ENCODE measurements at regions not wholly inside any gene's neighbourhood (a gene's known extent, or its start where the extent isn't known, plus 50 kb on each side); places are given as distances from the start of the nearest gene placed in this dataset.

- Histone ChIP-seq H4K20me1 (ENCODE audit: control insufficient read depth, insufficient read depth, low read depth, low read length) (no peaks in the 10 kb centered on the region), H3K9me2 (replicated peaks; ENCODE audit: control insufficient read depth, low read length) (no peaks in the 10 kb centered on the region), H3K4me2 (ENCODE audit: low read length) (no peak overlapping the region), H3K4me3 (ENCODE audit: low read length) (no peak overlapping the region), H3K9me3 (ENCODE audit: control insufficient read depth, insufficient read depth, low read length) (no peaks in the 10 kb centered on the region), H3F3A (ENCODE audit: control insufficient read depth, insufficient read depth) (no peaks in the 10 kb centered on the region), H3K79me2 (ENCODE audit: control insufficient read depth, low read length) (no peaks in the 10 kb centered on the region), H3K27me3 (ENCODE audit: control insufficient read depth, low read length) (no peaks in the 10 kb centered on the region), H3K36me3 (ENCODE audit: control insufficient read depth, low read length) (no peaks in the 10 kb centered on the region), H3K4me1 (ENCODE audit: control insufficient read depth, low read length) (no peaks in the 10 kb centered on the region), H3K27ac (ENCODE audit: low read depth, low read length) (no peak overlapping the region)
- TF ChIP-seq EZH2phosphoT487 (IDR thresholded peaks at IDR 0.05; ENCODE audit: borderline replicate concordance, low read length): no peak
- TF ChIP-seq CTCF (IDR thresholded peaks at IDR 0.05; ENCODE audit: low read depth, low read length, poor library complexity, severe bottlenecking): no peak
Observed at GRCh38 chr5:136418301-136418700, 53.0 kb upstream of the TRPC7 start.

Data from DOHH2 (cell line).